Bronchial epithelial cell (primary cell): ENCODE measurements at regions not wholly inside any gene's neighbourhood (a gene's known extent, or its start where the extent isn't known, plus 50 kb on each side); places are given as distances from the start of the nearest gene placed in this dataset.

Experiments used
- DNase-seq: peaks from one replicate; pipeline ENCODE4 v3.0.0-alpha.2; 2010; ENCODE audit warnings: low read depth
- FAIRE-seq: peaks from 2 replicates; lab custom pipeline; 2011; peaks lifted over from hg19 to GRCh38; lab: Jason Lieb, UNC
- H3K27me3 ChIP-seq: 2 replicates; pipeline ENCODE4 v1.5.1; 2011; ENCODE audit warnings: low read length; ENCODE audit not compliant: control insufficient read depth, insufficient read depth
- H3K36me3 ChIP-seq: 2 replicates; pipeline ENCODE4 v1.5.1; 2011; ENCODE audit warnings: low read length; ENCODE audit not compliant: control insufficient read depth, insufficient read depth
- H3K4me3 ChIP-seq: 2 replicates; pipeline ENCODE4 v1.5.1; 2011; ENCODE audit warnings: mild to moderate bottlenecking, low read depth, low read length, control low read depth
- TF ChIP-seq, protein P1 (sequence below): IDR thresholded peaks from 2 replicates; pipeline ENCODE4 v1.5.1; 2011; ENCODE audit warnings: mild to moderate bottlenecking, moderate library complexity, low read length, control low read depth, inconsistent platforms; ENCODE audit not compliant: insufficient read depth, severe bottlenecking

DNA sequence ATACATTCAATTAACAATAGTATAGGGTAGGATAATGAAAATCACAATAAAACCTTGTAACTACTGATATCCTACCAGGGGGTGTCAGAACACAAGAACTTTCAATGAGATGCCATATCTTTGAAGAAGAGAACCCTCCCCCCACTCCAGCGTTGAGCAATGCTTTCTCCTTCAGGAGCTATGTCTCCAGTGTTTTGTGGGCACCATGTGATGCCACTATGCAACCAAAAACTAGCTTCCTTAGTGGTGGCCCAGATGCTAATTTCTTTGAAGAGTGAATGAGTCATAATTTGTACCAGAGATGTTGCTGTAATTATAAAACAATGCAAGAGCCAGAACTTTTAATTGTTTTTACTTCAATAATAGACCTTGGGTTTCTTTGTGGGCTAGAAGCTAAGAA lies 76.0 kb upstream of the ADO start:
- Histone ChIP-seq H3K36me3 (no peaks in the 10 kb centered on the region), H3K4me3 (no peak overlapping the region), H3K27me3 (no peaks in the 10 kb centered on the region)
- FAIRE-seq: no peak
- TF ChIP-seq, protein P1, sequence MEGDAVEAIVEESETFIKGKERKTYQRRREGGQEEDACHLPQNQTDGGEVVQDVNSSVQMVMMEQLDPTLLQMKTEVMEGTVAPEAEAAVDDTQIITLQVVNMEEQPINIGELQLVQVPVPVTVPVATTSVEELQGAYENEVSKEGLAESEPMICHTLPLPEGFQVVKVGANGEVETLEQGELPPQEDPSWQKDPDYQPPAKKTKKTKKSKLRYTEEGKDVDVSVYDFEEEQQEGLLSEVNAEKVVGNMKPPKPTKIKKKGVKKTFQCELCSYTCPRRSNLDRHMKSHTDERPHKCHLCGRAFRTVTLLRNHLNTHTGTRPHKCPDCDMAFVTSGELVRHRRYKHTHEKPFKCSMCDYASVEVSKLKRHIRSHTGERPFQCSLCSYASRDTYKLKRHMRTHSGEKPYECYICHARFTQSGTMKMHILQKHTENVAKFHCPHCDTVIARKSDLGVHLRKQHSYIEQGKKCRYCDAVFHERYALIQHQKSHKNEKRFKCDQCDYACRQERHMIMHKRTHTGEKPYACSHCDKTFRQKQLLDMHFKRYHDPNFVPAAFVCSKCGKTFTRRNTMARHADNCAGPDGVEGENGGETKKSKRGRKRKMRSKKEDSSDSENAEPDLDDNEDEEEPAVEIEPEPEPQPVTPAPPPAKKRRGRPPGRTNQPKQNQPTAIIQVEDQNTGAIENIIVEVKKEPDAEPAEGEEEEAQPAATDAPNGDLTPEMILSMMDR: no peak
- DNase-seq: no peak

DNA sequence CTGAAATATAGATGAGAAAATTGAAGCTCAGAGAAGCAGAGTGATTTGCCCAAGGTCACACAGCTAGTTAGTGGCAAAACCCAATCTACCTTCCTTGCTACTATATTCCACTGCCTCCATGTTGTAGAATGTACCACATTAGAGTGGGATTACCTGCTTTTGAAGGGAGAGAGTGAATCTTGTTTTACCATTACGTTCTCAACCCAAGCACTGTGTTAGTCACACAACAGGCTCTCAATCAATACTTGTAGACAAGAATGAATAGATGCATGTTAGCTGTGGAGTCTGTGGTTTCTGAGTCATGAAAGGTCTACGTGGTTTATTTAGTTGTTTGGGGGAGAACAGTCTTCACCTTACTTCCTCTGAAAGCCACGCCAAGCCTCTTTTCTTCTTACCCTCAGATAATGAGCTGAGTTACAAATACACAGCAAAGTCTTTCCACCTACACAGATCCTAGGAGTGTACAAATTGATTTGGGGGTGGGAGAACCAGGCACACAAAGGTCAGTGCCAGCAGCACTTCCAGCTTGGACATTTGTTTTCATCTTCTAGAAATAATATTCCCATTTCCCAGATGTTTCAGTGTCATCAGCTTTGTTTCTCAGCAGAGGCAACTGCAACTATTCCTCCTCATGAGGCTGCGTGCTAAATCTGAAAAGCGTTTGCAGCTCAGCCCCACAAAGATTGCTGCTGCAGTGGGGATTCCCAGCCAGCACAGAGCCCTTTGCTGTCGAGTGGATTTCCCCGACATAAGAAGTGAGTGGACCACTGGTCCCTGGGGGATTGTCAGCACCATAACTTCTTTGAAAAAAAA lies 71.5 kb upstream of the ADO start:
- no peak for FAIRE-seq
- DNase-seq: peak; percentile 95
- H3K27me3 ChIP-seq: no peaks in the 10 kb centered on the region
- H3K4me3 ChIP-seq: no peak overlapping the region
- H3K36me3 ChIP-seq: no peaks in the 10 kb centered on the region
- TF ChIP-seq, protein P1: no peak

DNA sequence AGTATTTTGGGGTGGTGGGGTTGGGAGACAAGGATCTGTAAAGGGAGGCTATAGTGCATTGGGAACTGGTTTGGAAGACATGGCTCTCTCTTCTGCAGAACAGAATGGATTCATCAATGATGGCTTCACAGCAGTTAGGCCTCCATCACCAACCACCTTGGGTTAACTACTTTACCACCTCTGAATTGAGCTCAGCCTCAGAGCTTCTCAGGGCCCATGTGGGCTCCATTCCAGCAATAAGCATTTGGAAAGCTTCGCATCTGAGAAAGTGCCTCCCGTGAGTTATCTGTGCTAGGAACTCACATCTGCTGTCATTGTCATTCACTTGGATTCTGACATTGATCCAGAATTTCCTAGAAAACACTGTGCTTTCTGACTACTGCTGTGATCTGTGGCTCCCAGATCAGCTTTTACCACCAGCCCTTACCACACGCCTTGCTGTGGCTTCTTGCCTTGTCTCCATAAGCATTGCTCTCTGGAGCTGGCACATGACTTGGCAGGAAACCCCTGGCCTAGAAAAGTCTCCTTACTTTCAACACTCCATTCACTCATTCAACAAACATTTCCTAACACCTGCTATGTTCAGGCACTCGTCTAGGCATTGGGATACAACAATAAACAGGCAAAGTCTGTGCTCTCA lies 70.7 kb upstream of the ADO start:
- FAIRE-seq (peak; percentile 72), DNase-seq (peak; percentile 23)
- Histone ChIP-seq H3K36me3 (no peaks in the 10 kb centered on the region), H3K4me3 (no peak overlapping the region), H3K27me3 (no peaks in the 10 kb centered on the region)
- TF ChIP-seq, protein P1: no peak

DNA sequence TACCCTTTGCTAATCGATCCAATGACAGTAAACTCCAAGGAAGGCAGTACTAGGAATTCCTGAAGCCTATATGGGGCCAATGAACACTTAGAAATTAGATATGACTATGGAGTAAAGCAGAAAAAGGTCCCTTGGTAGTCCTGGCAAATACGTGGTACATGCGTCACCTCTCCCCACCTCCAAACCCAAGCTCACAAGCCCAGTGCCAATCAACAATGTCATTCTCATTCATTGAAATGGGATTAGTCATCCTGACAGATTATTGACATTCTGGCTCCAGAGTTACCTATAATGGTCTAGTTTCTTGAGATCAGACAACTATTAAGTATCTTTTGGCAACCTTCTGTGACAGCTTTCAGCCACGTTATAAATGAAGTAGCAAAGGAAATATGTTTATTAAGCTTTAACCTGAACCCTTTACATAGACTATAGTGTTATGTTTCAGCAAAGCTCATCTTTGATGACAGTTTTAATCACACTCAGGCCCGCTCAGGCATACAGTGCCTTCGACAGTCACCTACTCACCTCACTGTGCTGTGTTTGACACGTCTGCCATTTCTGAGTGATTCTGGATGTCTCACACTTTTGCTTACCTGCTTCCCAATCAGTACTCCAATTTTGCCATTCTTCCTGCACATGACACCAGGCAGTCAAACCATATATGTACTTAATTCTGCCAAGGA lies 69.6 kb upstream of the ADO start:
- TF ChIP-seq, protein P1: no peak
- no peak for FAIRE-seq
- no peak for DNase-seq

DNA sequence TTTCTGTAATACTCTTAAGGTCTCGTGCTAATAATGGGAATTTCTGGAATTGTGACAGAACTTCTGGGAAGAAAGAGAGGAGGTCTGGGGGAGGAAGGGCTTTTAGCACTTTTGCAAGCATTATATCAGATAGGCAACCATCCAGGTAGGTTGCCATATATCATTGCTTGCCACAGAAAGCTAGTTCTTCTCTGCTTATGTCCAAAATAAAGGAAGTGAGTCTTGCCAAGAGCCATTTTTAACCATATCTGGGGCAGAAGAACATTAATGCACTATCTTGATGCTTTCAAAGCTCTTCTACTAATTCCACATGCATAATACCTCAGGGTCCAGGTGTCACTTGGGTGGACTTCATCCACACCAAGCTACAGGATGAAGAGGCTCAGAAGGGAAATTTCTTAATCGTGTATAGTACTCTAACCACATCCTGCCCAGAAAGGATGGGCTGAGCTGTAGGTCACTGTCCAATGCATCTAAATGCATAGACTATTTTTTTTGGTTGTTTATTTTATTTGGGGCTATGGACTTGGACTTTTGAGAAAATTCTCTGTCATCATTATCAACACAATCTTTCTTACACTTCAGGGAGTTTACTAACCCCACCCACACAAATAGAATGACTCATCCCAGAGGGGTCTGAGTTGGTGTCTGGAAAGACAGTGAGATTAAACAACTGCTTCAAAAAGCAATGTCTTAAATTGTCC lies 68.9 kb upstream of the ADO start:
- TF ChIP-seq, protein P1: no peak
- H3K36me3 ChIP-seq: no peaks in the 10 kb centered on the region
- no peak for FAIRE-seq
- DNase-seq: peak; percentile 69
- no peaks in the 10 kb centered on the region for H3K27me3 ChIP-seq
- no peak overlapping the region for H3K4me3 ChIP-seq

More for the DNA sequence above, 69.6 kb upstream of the ADO start:
- Histone ChIP-seq H3K4me3 (no peak overlapping the region), H3K27me3 (no peaks in the 10 kb centered on the region), H3K36me3 (no peaks in the 10 kb centered on the region)
